ENCODE measurements at regions not wholly inside any gene's neighbourhood (a gene's known extent, or its start where the extent isn't known, plus 50 kb on each side); places are given as distances from the start of the nearest gene placed in this dataset.

DNA sequence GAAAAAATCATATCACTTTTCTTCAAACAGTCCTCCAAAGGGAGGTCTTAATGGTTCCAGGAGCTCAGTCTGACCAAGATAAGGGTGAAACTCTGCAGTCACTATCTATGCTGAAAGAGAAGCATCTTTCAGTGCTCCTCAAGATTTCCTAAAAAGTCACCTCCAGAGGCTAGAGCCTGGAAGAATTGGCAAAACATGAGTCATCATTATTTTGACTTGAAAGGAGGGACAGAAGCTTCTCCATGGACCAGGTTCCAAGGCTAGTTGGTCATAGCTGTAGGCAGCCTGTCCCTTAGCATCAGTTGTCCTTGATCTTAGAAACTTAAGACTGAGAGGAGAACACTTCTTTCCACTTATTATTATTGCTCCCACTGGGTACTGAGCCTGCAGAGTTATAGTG lies 219.0 kb upstream of the ASIC2 start:
- H3K27ac ChIP-seq (ENCODE audit: low read depth in 2 of 2, low read length in 2 of 2) = no peak overlapping the region
- no peaks in the 10 kb centered on the region for H3K36me3 ChIP-seq (ENCODE audit: control insufficient read depth in 2 of 3, insufficient read depth in 3 of 3, low read length in 3 of 3)
- H3K9ac ChIP-seq (ENCODE audit: low read length in 3 of 3) = no peak overlapping the region
- DNase-seq (no peak), FAIRE-seq (no peak)
- no peak overlapping the region for H3K4me3 ChIP-seq (ENCODE audit: low read length in 3 of 3)
- TF ChIP-seq, protein P1, sequence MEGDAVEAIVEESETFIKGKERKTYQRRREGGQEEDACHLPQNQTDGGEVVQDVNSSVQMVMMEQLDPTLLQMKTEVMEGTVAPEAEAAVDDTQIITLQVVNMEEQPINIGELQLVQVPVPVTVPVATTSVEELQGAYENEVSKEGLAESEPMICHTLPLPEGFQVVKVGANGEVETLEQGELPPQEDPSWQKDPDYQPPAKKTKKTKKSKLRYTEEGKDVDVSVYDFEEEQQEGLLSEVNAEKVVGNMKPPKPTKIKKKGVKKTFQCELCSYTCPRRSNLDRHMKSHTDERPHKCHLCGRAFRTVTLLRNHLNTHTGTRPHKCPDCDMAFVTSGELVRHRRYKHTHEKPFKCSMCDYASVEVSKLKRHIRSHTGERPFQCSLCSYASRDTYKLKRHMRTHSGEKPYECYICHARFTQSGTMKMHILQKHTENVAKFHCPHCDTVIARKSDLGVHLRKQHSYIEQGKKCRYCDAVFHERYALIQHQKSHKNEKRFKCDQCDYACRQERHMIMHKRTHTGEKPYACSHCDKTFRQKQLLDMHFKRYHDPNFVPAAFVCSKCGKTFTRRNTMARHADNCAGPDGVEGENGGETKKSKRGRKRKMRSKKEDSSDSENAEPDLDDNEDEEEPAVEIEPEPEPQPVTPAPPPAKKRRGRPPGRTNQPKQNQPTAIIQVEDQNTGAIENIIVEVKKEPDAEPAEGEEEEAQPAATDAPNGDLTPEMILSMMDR (IDR thresholded peaks at IDR 0.05; ENCODE audit: borderline replicate concordance, extremely low read depth, insufficient read depth) = no peak
- no peaks in the 10 kb centered on the region for H3K27me3 ChIP-seq (ENCODE audit: control insufficient read depth, insufficient read depth, low read length)
- intact Hi-C loops (cut with DNase I) = no loop called here
- no peaks in the 10 kb centered on the region for H3K9me3 ChIP-seq (ENCODE audit: control insufficient read depth in 2 of 3, insufficient read depth in 1 of 3, low read length in 3 of 3)
- H3K4me1 ChIP-seq (ENCODE audit: control insufficient read depth in 2 of 3, insufficient read depth in 2 of 3, low read depth in 1 of 3, low read length in 3 of 3) = no peaks in the 10 kb centered on the region

DNA sequence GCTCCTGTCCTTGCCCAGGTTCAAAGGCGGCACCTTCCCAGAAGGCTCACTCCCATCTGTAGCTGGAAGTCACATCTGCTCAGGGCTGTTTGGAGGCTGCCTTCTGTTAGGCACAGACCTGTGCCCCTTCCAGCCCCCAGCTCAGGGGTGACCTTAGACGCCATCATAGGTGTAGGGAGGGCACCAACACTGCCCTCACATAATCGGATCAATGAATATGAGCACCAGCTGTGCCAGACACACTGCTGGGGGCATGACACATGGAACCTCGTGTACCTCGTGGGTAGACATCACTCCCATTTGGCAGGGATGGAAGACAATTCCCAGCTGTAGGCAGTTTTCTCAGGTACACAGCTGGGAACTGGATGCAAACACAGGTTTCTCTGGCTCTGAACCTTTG lies 220.7 kb upstream of the ASIC2 start:
- TF ChIP-seq, protein P1 (IDR thresholded peaks at IDR 0.05; ENCODE audit: borderline replicate concordance, extremely low read depth, insufficient read depth) = no peak
- FAIRE-seq = no peak
- intact Hi-C loops (cut with DNase I) = no loop called here

DNA sequence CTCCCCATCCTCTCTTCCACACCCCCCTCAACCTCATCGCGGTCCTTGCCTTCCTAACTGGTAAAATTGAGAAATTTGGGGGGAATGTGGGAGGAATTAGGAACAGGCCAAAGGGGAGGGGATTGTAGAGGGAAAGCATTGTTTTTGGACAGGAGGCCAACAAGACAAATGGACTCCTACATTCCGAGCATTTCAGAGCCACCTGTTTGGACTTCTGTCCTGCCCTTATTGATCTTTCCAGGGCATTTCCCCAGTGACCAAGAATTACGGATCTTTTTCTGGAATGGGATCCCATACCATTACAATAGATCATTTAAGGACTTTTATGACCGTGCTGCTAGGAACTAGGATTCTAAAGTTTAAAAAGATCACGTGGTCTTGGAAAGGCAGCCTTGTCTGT lies 221.3 kb upstream of the ASIC2 start:
- DNase-seq (no peak), FAIRE-seq (no peak)
- H3K27me3 ChIP-seq (ENCODE audit: control insufficient read depth, insufficient read depth, low read length) = no peaks in the 10 kb centered on the region
- H3K4me1 ChIP-seq (ENCODE audit: control insufficient read depth in 2 of 3, insufficient read depth in 2 of 3, low read depth in 1 of 3, low read length in 3 of 3) = peaks cover 0 to 4% (median 0%) of the 10 kb centered on the region in 3 donors
- TF ChIP-seq, protein P1 (IDR thresholded peaks at IDR 0.05; ENCODE audit: borderline replicate concordance, extremely low read depth, insufficient read depth) = no peak
- H3K9me3 ChIP-seq (ENCODE audit: control insufficient read depth in 2 of 3, insufficient read depth in 1 of 3, low read length in 3 of 3) = no peaks in the 10 kb centered on the region
- no peaks in the 10 kb centered on the region for H3K36me3 ChIP-seq (ENCODE audit: control insufficient read depth in 2 of 3, insufficient read depth in 3 of 3, low read length in 3 of 3)
- intact Hi-C loops (cut with DNase I) = no loop called here
- H3K9ac ChIP-seq (ENCODE audit: low read length in 3 of 3) = no peak overlapping the region
- no peak overlapping the region for H3K27ac ChIP-seq (ENCODE audit: low read depth in 2 of 2, low read length in 2 of 2)
- peak overlapping the region in 1 of 3 donors; percentile 27 for H3K4me3 ChIP-seq (ENCODE audit: low read length in 3 of 3)

More for the DNA sequence above, 220.7 kb upstream of the ASIC2 start:
- DNase-seq = no peak
- no peaks in the 10 kb centered on the region for H3K4me1 ChIP-seq (ENCODE audit: control insufficient read depth in 2 of 3, insufficient read depth in 2 of 3, low read depth in 1 of 3, low read length in 3 of 3)
- H3K4me3 ChIP-seq (ENCODE audit: low read length in 3 of 3) = no peak overlapping the region
- H3K9me3 ChIP-seq (ENCODE audit: control insufficient read depth in 2 of 3, insufficient read depth in 1 of 3, low read length in 3 of 3) = no peaks in the 10 kb centered on the region
- no peak overlapping the region for H3K9ac ChIP-seq (ENCODE audit: low read length in 3 of 3)
- H3K27ac ChIP-seq (ENCODE audit: low read depth in 2 of 2, low read length in 2 of 2) = no peak overlapping the region
- no peaks in the 10 kb centered on the region for H3K27me3 ChIP-seq (ENCODE audit: control insufficient read depth, insufficient read depth, low read length)
- no peaks in the 10 kb centered on the region for H3K36me3 ChIP-seq (ENCODE audit: control insufficient read depth in 2 of 3, insufficient read depth in 3 of 3, low read length in 3 of 3)

DNA sequence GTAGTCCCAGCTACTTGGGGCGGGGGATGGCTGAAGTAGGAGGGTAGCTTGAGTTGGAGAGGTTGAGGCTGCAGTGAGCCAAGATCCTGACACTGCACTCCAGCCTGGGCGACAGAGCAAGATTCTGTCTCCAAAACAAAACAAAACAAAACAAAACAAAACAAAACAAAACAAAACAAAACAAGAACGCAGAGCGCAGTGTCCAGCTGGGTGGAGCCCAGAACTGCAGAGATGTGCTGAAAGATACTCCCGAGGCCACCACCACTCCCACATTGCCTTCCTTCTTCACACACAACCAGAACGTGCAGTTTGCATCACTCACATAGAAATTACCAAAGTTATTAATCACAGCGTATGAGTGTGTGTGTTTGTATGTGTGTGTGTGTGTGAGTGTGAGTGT lies 222.9 kb upstream of the ASIC2 start:
- Histone ChIP-seq H3K4me1 (ENCODE audit: control insufficient read depth in 2 of 3, insufficient read depth in 2 of 3, low read depth in 1 of 3, low read length in 3 of 3) (peaks cover 5 to 8% (median 8%) of the 10 kb centered on the region in 3 donors), H3K9ac (ENCODE audit: low read length in 3 of 3) (no peak overlapping the region), H3K4me3 (ENCODE audit: low read length in 3 of 3) (no peak overlapping the region), H3K9me3 (ENCODE audit: control insufficient read depth in 2 of 3, insufficient read depth in 1 of 3, low read length in 3 of 3) (no peaks in the 10 kb centered on the region), H3K27ac (ENCODE audit: low read depth in 2 of 2, low read length in 2 of 2) (no peak overlapping the region), H3K36me3 (ENCODE audit: control insufficient read depth in 2 of 3, insufficient read depth in 3 of 3, low read length in 3 of 3) (no peaks in the 10 kb centered on the region), H3K27me3 (ENCODE audit: control insufficient read depth, insufficient read depth, low read length) (no peaks in the 10 kb centered on the region)
- intact Hi-C loops (cut with DNase I) = no loop called here
- FAIRE-seq = no peak
- DNase-seq = no peak
- TF ChIP-seq, protein P1 (IDR thresholded peaks at IDR 0.05; ENCODE audit: borderline replicate concordance, extremely low read depth, insufficient read depth) = no peak

All from kidney (tissue), 13 donors.